ENCODE measurements at regions not wholly inside any gene's neighbourhood (a gene's known extent, or its start where the extent isn't known, plus 50 kb on each side); places are given as distances from the start of the nearest gene placed in this dataset.

- no peak for FAIRE-seq
- Histone ChIP-seq H3K9ac (ENCODE audit: control insufficient read depth, extremely low read depth, insufficient read depth, low read length) (no peak overlapping the region), H3K9me1 (ENCODE audit: control insufficient read depth, extremely low read depth, insufficient read depth, low read length) (no peaks in the 10 kb centered on the region), H3K27me3 (ENCODE audit: control insufficient read depth, extremely low read depth, insufficient read depth, low read length) (no peaks in the 10 kb centered on the region), H3K4me3 (ENCODE audit: control insufficient read depth in 2 of 3, extremely low read depth in 1 of 3, insufficient read depth in 2 of 3, low read depth in 1 of 3, low read length in 3 of 3) (no peak overlapping the region), H3K4me2 (ENCODE audit: control insufficient read depth, extremely low read depth, insufficient read depth, low read depth, low read length) (no peak overlapping the region), H4K20me1 (ENCODE audit: control insufficient read depth, extremely low read depth, insufficient read depth, low read length) (no peaks in the 10 kb centered on the region), H3K36me3 (ENCODE audit: control insufficient read depth in 2 of 2, extremely low read depth in 1 of 2, insufficient read depth in 2 of 2, low read length in 2 of 2) (no peaks in the 10 kb centered on the region), H3K9me3 (ENCODE audit: control insufficient read depth, low read depth, low read length) (peaks cover 1% of the 10 kb centered on the region), H3K79me2 (ENCODE audit: control insufficient read depth, insufficient read depth, low read length) (no peaks in the 10 kb centered on the region), H3K27ac (ENCODE audit: control insufficient read depth, insufficient read depth, low read length) (no peak overlapping the region), H2AFZ (ENCODE audit: control insufficient read depth, low read length) (no peak overlapping the region), H3K4me1 (ENCODE audit: control insufficient read depth, extremely low read depth, insufficient read depth, low read length) (no peaks in the 10 kb centered on the region)
- dilution Hi-C loops (cut with MboI; ENCODE audit: extremely low pct_ligation_motif_present, low sequenced_read_pairs): no loop called here
- TF ChIP-seq CTCF (optimal IDR thresholded peaks at IDR 0.05 in 1 of 3, IDR thresholded peaks at IDR 0.05 in 1 of 3, conservative IDR thresholded peaks at IDR 0.05 in 1 of 3; ENCODE audit: extremely low read depth in 1 of 3, insufficient read depth in 2 of 3, low read length in 3 of 3) (no peak), EZH2 (IDR thresholded peaks at IDR 0.05; ENCODE audit: low read length) (no peak)
- DNase-seq (ENCODE audit: low read depth, low spot score): no peak
Observed at GRCh38 chr19:29305268-29305667, 92.3 kb upstream of the UQCRFS1 start.

- H3K9ac ChIP-seq (ENCODE audit: control insufficient read depth, extremely low read depth, insufficient read depth, low read length): no peak overlapping the region
- TF ChIP-seq CTCF (optimal IDR thresholded peaks at IDR 0.05 in 1 of 3, IDR thresholded peaks at IDR 0.05 in 1 of 3, conservative IDR thresholded peaks at IDR 0.05 in 1 of 3; ENCODE audit: extremely low read depth in 1 of 3, insufficient read depth in 2 of 3, low read length in 3 of 3) (no peak), EZH2 (IDR thresholded peaks at IDR 0.05; ENCODE audit: low read length) (no peak)
- FAIRE-seq: no peak
- H3K4me2 ChIP-seq (ENCODE audit: control insufficient read depth, extremely low read depth, insufficient read depth, low read depth, low read length): no peak overlapping the region
- H3K4me3 ChIP-seq (ENCODE audit: control insufficient read depth in 2 of 3, extremely low read depth in 1 of 3, insufficient read depth in 2 of 3, low read depth in 1 of 3, low read length in 3 of 3): no peak overlapping the region
- H3K27ac ChIP-seq (ENCODE audit: control insufficient read depth, insufficient read depth, low read length): no peak overlapping the region
- no peaks in the 10 kb centered on the region for H3K4me1 ChIP-seq (ENCODE audit: control insufficient read depth, extremely low read depth, insufficient read depth, low read length)
- no peaks in the 10 kb centered on the region for H3K36me3 ChIP-seq (ENCODE audit: control insufficient read depth in 2 of 2, extremely low read depth in 1 of 2, insufficient read depth in 2 of 2, low read length in 2 of 2)
- H4K20me1 ChIP-seq (ENCODE audit: control insufficient read depth, extremely low read depth, insufficient read depth, low read length): no peaks in the 10 kb centered on the region
- no peak overlapping the region for H2AFZ ChIP-seq (ENCODE audit: control insufficient read depth, low read length)
- no peaks in the 10 kb centered on the region for H3K27me3 ChIP-seq (ENCODE audit: control insufficient read depth, extremely low read depth, insufficient read depth, low read length)
- DNase-seq (ENCODE audit: low read depth, low spot score): no peak
- dilution Hi-C loops (cut with MboI; ENCODE audit: extremely low pct_ligation_motif_present, low sequenced_read_pairs): no loop called here
- no peaks in the 10 kb centered on the region for H3K79me2 ChIP-seq (ENCODE audit: control insufficient read depth, insufficient read depth, low read length)
- peaks cover 5% of the 10 kb centered on the region for H3K9me3 ChIP-seq (ENCODE audit: control insufficient read depth, low read depth, low read length)
- H3K9me1 ChIP-seq (ENCODE audit: control insufficient read depth, extremely low read depth, insufficient read depth, low read length): no peaks in the 10 kb centered on the region
Observed at GRCh38 chr19:29308977-29309590, 96.1 kb upstream of the UQCRFS1 start.

All from keratinocyte (primary cell).